GM20431 (cell line): ENCODE measurements at regions not wholly inside any gene's neighbourhood (a gene's known extent, or its start where the extent isn't known, plus 50 kb on each side); places are given as distances from the start of the nearest gene placed in this dataset.

Experiments used
- in situ Hi-C: fragments of 300-500 bp; cut with MseI, MboI; formaldehyde crosslinking; loops from one replicate; pipeline ENCODE4 v1.15.0; 2020; ENCODE audit warnings: low sequenced_read_pairs; ENCODE audit not compliant: unreplicated experiment

DNA sequence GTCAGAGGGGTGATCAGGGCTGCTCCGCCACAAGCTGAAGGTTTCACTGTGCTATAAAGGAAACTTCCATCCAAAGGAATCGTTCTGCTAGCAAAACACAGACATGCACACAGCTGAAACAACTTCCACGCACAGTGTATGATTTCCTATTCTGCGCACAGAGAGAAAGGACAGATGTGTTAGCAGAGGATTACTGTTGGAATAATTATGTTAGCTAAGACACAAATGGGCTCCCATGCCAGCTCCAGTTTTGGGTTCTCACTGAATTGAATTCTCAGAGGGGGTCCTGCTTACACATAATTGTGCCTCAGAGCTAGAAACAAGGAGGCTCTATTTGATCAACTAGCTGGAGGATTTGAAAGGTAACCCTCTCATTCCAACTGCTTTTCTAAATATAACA, 352.4 kb downstream of the IRX2 start:
- in situ Hi-C loops, result no loop called here

DNA sequence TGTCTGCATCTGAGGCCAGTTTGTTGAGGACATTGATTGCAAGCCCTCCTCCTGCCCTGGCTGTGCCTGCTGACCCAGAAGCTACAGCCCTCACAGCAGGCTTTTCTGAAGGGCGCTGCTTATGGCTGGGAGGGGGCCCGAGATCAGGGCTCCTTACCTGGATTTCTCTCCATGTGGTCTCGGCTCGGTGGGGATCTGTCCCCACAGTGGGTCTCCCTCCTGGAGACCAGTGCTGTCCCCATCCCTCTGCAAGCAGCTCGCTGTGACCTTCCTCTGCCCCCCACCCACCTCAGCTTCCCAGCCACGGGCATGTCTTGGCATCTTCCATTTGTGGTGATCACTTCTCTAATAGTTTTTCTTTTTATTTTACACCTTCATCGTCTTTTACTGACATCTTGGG, 357.9 kb downstream of the IRX2 start:
- in situ Hi-C loops, result no loop called here

DNA sequence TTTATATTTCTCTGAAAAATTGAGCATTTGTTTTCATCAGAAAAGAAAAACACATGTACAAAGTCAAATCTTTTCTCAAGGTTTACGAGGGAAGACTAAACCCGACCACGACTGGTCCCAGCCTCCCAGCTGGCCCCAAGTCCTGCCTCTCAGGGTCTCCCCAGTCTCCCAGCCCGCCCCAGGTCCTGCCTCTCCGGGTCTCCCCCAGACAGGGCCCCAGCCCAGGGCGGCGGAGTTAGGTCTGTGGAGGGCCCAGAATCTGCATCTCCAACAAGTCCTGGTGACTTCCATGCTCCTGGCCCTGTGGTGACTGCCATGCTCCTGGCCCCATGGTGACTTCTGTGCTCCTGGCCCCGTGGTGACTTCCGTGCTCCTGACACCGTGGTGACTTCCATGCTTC, 359.9 kb downstream of the IRX2 start:
- in situ Hi-C loops, result no loop called here

DNA sequence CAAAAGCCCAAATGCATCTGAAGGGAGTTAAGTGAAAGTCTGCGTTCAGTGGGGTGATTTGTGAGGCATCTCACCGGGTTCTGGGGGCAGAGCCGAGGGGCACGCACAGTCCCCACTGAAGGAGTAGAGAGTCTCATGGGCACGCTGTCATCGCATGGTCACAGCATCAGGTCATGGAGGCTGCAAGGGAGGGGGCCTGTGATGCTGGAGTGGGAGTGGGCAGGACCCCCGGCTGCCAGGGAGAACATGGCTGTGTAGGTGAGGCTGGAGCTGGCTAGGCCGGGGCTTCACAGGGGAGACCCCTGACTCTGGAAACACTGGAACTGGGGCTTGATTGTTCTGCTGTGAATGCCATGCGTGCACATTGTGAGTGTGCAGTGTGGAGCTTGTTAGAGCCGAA, 360.5 kb downstream of the IRX2 start:
- in situ Hi-C loops, result no loop called here

DNA sequence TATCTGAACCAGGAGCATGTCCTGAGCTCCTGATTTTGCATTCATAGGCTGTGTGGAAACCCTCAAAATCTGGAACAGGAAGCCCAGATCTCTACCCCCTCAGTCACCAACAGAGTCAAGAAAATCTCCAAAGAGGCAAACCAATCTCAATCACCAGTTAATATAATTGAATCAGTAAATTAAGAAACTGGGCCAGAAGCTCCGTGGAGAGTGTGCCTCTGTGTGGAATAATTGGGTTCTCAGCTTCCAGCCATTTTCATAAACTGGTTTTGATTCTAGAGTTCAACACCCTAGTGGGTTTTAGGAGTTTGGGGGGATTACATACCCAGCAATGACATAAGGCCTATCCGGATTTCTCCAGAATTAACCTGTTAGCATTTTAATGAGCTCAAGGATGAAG, 362.9 kb downstream of the IRX2 start:
- in situ Hi-C loops, result no loop called here

DNA sequence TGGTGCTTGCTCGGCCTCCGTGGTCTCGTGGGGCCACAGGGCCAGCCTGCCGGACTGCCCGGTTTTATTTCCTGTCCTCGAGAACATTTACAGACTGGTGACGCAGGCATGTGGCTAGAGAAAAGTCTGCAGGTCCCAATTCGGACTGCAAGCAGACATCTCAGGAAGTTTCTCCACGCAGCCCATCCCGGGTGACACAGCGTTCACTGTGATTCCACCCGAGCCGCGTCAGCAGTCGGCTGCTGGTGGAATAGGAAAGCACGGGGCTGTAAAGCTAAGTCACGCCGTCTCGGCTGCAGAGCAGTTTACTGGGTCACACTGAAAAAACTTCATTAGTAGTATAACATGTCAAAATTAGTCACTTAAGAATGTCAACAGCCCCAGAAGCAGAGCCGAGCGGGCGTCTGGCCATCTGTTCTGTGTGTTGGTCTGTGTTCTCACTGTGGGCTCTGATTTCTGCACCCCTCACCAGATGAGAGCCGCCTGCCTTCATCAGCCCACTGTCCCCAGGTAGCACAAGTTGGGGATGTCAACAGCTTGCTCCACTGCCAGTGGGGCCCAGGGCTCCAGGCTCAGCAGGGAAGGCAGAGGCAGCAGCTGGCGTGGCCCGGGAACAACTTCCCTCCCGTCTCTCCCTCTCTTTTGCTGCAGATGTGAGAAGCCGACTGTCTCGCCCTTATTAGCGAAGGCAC, 363.7 kb downstream of the IRX2 start:
- in situ Hi-C loops, result no loop called here

DNA sequence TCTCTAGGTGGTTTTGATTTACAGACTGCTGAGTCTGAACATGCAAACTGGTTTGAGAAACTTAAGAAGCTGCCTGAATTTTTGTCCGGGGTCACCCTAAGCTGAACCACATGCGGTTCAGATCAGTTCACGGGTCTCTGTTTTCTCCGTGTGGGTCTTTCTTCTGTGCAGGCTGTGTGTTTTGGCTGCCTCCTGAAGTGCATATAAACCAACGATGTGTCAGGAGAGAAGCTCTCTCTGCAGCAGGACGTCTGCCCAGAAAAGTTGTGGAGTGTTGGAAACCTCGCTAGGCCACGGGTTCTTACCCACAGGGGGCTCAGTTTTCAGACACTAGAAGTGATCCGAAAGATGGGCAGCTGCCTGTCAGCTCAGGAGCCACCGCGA, 364.2 kb downstream of the IRX2 start:
- in situ Hi-C loops, result no loop called here

DNA sequence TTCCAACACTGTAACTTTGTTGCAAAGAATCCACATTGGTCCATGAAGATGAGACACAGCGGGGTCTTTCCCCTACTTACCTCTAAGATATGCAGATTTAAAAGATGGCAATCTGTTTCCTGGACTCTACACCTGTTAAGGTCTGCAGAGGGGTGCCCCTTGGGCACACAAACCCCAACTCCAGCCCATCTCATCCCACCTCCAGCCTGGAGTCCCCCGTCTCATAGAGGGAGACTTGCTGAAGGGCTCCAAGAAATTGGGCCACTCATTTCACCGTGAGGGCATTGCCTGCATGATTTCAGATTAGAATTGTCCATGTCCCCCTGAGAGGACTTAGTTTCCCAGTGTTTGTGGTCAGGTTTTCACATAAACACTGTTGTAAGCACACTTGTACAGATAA, 365.7 kb downstream of the IRX2 start:
- in situ Hi-C loops, result no loop called here

DNA sequence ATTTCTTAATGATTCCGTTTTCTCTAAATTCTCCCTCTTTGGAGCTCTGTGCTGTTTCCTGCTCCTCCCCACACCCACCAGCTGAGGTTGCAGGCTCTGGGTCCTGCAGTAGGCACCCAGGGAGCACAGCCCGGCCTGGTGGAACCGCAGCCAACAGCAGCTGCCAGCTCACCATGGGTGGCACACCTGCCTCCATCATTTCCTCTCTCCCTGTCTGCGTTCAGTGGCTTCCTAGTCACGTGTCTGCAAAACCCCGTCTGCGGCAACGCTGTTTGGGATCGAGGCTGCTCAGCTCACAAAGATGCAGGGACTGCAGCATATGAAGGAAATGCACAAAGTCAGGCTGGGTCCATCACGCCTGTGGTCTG, 367.8 kb downstream of the IRX2 start:
- in situ Hi-C loops, result no loop called here

DNA sequence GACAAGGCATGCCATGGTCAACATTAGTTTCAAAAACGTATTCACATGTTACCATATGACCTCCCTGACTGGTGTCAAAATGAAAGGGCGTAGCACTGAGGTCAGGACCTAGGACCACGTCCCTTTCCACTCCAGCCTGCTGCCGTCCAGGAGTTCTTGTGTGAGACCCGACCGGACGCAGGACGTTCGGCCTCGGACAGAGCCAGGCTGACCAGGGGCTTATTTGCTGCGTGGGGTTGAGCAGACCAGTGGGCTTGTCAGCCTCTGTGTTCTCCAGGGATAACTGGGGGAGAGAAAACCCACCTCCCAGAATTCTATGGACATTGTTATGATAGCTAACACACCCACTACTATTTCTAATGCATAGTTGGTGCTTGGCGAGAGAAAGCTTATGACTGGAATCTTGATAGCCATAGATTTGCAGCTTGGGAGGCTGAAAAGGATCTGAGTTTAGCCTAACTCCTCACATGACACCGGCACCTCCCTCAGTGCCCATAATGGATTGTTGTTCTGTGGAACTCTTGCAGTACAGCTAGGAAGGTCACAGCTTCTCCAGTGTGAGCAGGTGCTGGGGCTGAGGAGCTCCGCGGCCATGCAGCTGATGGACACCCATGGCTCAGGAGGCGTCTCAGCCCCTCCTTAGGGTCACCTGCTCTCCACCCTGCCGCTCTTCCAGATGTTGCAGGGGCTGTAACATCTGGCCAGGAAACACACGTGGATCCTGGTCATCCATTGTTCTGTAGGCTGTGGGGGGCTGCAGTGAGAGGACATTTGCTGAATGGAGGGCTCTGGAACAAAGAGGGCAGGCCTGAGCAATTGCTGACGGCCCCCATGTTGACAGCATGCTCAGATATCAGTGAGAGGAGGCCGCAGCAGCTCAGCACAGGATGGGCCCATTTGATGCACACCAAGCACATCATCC, 368.4 kb downstream of the IRX2 start:
- in situ Hi-C loops, result no loop called here

DNA sequence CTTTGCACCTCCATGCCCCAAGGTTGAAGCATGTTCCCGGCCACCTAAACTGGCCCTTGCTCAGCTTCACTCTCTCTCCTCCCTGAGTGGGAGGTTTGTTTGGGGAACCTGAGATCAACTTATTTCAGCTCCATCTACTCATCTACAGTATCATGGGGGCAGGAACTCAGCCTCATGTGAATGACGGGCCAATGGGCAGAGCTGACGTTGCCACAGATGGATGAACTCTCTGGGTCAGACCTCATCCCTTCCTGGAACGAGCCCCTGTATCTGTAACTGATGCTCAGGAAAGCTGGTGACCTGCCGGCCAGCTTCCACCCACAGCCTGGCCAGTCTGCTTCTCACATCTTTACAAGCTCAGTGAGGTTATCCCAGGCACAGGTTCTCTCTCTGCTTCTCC, 369.6 kb downstream of the IRX2 start:
- in situ Hi-C loops, result no loop called here

DNA sequence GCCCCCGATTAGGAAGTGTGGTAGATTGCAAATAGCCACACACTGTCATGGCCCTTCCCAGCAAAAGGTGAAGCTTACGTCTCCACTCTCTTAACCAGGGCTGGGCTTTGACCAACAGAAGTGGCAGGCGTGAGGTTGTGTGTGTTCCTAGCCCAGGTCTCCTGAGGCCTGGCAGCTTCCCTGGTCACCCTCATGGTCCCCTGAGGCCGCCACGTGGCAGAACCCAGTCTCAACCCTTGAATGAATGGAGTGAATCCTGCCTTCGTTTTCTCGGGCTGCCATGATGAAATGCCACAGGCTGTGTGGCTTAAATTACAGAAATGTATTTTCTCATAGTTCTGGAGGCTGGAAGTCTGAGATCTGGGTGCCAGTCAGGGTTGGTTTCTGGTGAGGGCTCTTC, 370.4 kb downstream of the IRX2 start:
- in situ Hi-C loops, result no loop called here

DNA sequence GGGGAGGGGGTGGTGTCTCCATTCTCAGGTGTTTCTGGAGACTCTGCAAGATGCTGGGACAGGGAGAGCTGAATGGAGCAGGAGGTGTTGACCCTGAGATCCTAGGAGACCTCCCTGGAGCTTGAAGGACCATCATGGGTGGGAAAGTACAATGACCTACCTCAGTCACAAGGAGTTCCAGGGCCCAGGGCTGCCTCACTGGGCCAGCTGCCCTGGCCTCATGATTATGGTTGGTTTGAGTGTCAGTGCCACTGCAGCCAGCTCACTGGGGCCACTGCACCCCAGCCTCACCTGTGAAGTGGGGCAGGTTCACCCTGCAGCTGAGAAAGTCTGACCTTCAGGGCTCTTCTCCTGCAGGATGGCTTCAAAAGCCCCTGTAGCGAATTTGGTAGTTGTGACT, 372.5 kb downstream of the IRX2 start:
- in situ Hi-C loops, result no loop called here

DNA sequence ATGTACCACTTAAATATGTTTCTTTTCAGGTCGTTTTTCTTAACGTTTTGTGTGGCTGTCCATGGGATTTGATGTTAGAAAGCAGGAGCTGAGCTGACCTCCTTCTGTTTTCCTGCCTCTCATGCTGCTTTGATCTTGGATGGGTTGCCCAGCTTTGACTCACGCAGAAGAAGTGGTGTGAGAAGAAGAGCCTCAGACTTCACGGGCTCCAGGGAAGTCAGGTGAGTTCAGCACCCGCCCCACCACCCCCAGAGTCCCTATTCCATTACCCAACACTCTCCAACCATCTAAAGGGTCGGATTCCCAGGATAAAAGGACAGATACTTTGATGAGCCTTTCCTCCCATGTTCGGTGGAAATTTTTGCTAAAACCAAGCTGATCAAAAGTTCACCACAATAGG, 373.4 kb downstream of the IRX2 start:
- in situ Hi-C loops, result no loop called here

DNA sequence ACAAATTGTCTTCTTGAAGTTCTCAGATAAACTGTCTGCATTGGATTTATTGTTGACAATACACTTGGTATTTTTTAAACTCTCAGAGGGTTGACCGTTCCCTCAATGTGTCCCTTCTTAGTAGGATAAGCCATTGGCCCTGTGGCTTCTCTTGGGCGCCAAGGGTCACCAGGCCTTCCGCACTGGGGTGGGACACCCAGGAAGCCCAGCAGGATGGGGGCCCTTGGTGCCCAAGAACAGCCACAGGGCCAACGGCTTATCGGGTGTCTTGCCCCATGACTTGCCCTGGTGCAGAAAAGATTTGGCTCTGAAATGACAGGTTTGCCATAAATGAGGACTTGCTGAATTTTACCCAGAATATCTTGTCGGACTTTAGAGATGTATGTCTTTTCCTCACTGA, 375.0 kb downstream of the IRX2 start:
- in situ Hi-C loops, result no loop called here

DNA sequence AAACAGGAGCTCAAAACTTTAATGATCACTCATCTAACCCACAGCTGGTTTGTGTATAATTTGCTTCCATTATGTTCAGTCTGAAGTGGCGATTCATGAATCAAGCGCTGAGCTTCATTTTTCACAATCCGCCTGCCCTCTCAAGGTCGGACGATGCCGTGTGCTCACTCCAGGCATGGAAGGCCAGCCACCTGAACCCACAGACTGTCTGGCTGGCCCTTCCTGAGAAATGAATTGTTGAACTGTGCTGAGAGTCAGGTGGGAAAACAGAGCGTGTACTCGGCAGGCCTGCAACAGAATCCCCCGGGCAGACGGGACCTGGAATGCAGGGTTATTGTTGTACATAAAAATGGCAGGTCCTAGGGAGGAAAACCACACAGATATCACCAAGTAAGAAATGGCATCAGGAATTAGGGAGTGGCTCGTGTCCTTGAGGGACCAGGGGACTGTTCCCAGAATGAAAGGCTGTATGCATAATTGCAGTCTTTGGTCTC, 375.7 kb downstream of the IRX2 start:
- in situ Hi-C loops, result no loop called here

DNA sequence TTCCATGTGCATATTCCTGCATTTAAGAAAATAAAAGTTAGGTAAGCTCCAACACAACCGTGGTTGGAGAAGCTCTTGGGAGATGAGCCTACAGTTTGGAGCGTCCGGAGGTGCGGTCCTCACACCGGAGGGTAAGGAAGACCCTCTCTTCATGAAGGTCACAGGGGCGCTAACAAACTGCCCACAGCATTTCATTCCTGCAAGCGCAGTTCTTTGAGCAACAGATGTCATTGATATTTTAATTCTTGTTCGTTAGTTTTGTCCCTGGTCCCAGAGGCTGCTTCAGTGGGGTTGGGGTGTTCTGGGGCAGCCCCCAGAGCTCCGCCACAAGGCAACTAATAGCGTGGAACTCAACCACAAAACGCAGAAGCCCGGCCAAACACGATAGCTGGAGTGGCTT, 376.2 kb downstream of the IRX2 start:
- in situ Hi-C loops, result no loop called here

DNA sequence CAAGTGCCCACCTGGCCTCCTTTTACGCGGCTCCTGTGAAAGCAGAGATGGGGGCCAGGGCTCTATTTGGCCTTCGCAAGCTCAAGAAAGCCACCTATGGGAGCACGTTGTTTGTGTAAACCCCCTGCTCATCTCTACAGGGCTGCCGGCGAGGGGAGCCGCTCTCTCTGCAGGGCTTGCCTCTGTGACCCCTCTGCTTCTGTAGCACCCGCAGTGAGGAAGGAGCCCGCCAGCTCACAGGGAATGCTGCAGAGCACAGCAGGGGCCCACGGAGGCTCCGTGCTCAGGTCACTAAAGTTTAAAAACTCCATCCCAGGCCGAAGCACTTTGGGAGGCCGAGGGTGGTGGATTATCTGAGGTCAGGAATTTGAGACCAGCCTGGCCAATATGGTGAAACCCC, 376.8 kb downstream of the IRX2 start:
- in situ Hi-C loops, result no loop called here

DNA sequence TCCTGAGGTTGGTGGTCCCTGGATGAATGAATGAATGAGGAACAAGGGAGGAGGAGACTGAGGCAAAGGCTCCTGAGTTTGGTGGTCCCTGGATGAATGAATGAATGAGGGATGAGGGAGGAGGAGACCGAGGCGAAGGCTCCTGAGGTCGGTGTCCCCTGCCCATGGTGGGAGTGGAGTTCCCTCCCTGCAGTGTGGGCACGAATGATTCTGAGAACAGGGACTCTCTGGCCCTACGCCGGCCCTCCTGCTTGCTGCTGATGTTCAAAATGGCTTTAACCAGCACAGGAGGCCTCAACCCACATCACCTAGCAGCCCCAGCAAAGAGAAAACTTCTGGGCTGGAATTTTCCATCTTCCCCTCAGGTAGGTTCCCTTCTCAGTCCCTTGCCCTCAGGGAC, 377.8 kb downstream of the IRX2 start:
- in situ Hi-C loops, result no loop called here

DNA sequence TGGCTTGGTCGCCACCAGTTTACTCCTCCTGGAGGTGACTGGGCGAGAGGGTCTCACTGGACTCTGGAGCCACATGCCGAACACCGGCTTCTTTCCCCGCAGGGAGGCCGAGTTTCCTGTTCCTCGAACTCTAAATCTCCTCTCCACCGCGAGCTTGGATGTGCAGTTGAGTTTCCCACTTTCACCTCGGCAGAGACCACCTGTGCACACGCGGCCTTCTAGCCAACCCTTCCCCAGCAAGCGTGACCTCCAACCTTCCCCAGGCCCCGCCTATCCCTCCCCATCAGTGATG, 380.1 kb downstream of the IRX2 start:
- in situ Hi-C loops, result no loop called here

DNA sequence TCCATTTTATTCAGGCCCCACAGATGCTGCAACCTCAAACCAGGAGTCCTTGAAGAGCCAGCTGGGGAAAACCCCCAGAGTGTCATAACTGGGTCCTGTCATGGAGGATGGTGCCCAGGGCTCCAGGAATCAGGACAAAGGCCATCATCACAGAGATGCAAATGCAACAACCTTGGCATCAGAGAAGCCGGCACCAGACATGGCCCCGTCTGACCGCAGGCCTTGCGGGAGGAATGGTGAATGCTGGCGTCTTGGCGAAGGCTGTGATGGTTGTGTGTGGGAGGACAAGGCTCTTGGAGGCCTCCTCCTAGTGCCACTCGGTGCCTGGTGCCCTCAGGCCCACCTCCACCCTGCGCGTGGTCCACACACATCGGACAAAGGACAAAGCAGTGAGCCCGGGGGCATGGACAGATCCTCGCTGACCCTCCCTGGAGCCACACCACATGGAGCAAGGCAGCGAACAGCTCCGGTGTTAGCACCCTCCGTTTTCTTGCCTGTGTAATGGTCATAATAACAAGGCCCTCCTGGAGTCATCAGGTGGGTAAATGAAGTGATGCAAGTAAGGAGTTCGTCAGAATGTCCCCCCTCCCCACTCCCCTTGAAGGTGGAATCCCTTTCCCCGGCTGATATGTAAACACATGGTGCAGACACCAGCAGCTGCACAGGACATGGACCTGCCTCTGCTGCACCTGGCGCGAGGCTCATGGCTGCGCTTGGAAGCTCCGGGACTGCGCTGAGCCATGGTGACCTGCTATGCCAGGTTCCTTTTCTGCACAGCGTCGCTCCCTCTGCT, 380.7 kb downstream of the IRX2 start:
- in situ Hi-C loops, result no loop called here
